ENCODE measurements at regions not wholly inside any gene's neighbourhood (a gene's known extent, or its start where the extent isn't known, plus 50 kb on each side); places are given as distances from the start of the nearest gene placed in this dataset.
"Not testable (repeated sequence)": the region's sequence is repeated elsewhere in the genome, so short reads cannot be mapped to it uniquely, and the experiment has no call there.

- DNase-seq (ENCODE audit: low spot score) = no peak
Observed at GRCh38 chr6:88455317-88455716, 289.2 kb upstream of the CNR1 start.

GRCh38 chr6:88454658-88455057 lies 288.5 kb upstream of the CNR1 start:
- DNase-seq (ENCODE audit: low spot score) = no peak

GRCh38 chr6:88449770-88450169 lies 283.6 kb upstream of the CNR1 start:
- DNase-seq (ENCODE audit: low spot score) = no peak

GRCh38 chr6:88445188-88445965 lies 279.2 kb upstream of the CNR1 start:
- no peak for DNase-seq (ENCODE audit: low spot score)

GRCh38 chr6:88443554-88443953 lies 277.4 kb upstream of the CNR1 start:
- no peak for DNase-seq (ENCODE audit: low spot score)

GRCh38 chr6:88442737-88443136 lies 276.6 kb upstream of the CNR1 start:
- DNase-seq (ENCODE audit: low spot score) = no peak

- no peak for DNase-seq (ENCODE audit: low spot score)
Observed at GRCh38 chr6:88441346-88441745, 275.2 kb upstream of the CNR1 start.

- DNase-seq (ENCODE audit: low spot score) = no peak
Observed at GRCh38 chr6:88428068-88428467, 261.9 kb upstream of the CNR1 start.

GRCh38 chr6:88426005-88426404 lies 259.9 kb upstream of the CNR1 start:
- no peak for DNase-seq (ENCODE audit: low spot score)

GRCh38 chr6:88422831-88423230 lies 256.7 kb upstream of the CNR1 start:
- DNase-seq (ENCODE audit: low spot score) = no peak

- DNase-seq (ENCODE audit: low spot score) = not testable (repeated sequence)
Observed at GRCh38 chr6:88420967-88421488, 254.9 kb upstream of the CNR1 start.

GRCh38 chr6:88418921-88419810 lies 253.0 kb upstream of the CNR1 start:
- DNase-seq (ENCODE audit: low spot score) = not testable (repeated sequence)

GRCh38 chr6:88417361-88417760 lies 251.2 kb upstream of the CNR1 start:
- DNase-seq (ENCODE audit: low spot score) = not testable (repeated sequence)

GRCh38 chr6:88413459-88413858 lies 247.3 kb upstream of the CNR1 start:
- no peak for DNase-seq (ENCODE audit: low spot score)

GRCh38 chr6:88408355-88408754 lies 242.2 kb upstream of the CNR1 start:
- DNase-seq (ENCODE audit: low spot score) = not testable (repeated sequence)

GRCh38 chr6:88406674-88407073 lies 240.5 kb upstream of the CNR1 start:
- DNase-seq (ENCODE audit: low spot score) = not testable (repeated sequence)

GRCh38 chr6:88403486-88403885 lies 237.3 kb upstream of the CNR1 start:
- no peak for DNase-seq (ENCODE audit: low spot score)

GRCh38 chr6:88402909-88403308 lies 236.8 kb upstream of the CNR1 start:
- DNase-seq (ENCODE audit: low spot score) = no peak

GRCh38 chr6:88390998-88391397 lies 224.9 kb upstream of the CNR1 start:
- not testable (repeated sequence) for DNase-seq (ENCODE audit: low spot score)

- no peak for DNase-seq (ENCODE audit: low spot score)
Observed at GRCh38 chr6:88388589-88388988, 222.4 kb upstream of the CNR1 start.

- DNase-seq (ENCODE audit: low spot score) = no peak
Observed at GRCh38 chr6:88386167-88386566, 220.0 kb upstream of the CNR1 start.

GRCh38 chr6:88383183-88383582 lies 217.0 kb upstream of the CNR1 start:
- no peak for DNase-seq (ENCODE audit: low spot score)

- DNase-seq (ENCODE audit: low spot score) = no peak
Observed at GRCh38 chr6:88381289-88381642, 215.1 kb upstream of the CNR1 start.

Data from hepatic stellate cell (primary cell).